Mucosa of descending colon (tissue), 3 donors: ENCODE measurements at regions not wholly inside any gene's neighbourhood (a gene's known extent, or its start where the extent isn't known, plus 50 kb on each side); places are given as distances from the start of the nearest gene placed in this dataset.

ENCODE experiments used
- ATAC-seq: fragments of 200-7000 bp; cut with Tn5 transposase; one replicate; pipeline ENCODE4 v1.9.1; 2020; ENCODE audit warnings: mild to moderate bottlenecking, moderate library complexity
- DNase-seq, 3 donors: peaks; one replicate each; pipeline ENCODE4 v3.0.0-alpha.2; 2020
- H3K36me3 ChIP-seq: fragments of 200-600 bp; one replicate; pipeline ENCODE4 v1.8.0; 2021; ENCODE audit warnings: low read depth, mild to moderate bottlenecking
- H3K4me1 ChIP-seq: fragments of 200-600 bp; one replicate; pipeline ENCODE4 v1.8.0; 2021; ENCODE audit warnings: low read depth, mild to moderate bottlenecking
- H3K4me3 ChIP-seq: fragments of 200-600 bp; one replicate; pipeline ENCODE4 v1.8.0; 2021; ENCODE audit warnings: mild to moderate bottlenecking
- H3K9me3 ChIP-seq: fragments of 200-600 bp; one replicate; pipeline ENCODE4 v1.8.0; 2021; ENCODE audit warnings: mild to moderate bottlenecking
- intact Hi-C, 2 donors: fragments of 100-400 bp; cut with DNase I in 1 of 2; cut with micrococcal nuclease in 1 of 2; formaldehyde crosslinking; loops; one replicate each; pipeline versions ENCODE4 v1.11.0 to v1.11.1; 2022; cut with DNase I, micrococcal nuclease
- TF ChIP-seq, protein P1 (sequence below): fragments of 200-600 bp; IDR thresholded peaks from one replicate; pipeline ENCODE4 v1.8.0; 2022; ENCODE audit warnings: antibody characterized with exemption, mild to moderate bottlenecking
- donor health status: DM: no; HTN: no; CAD: no; lungs with moderate emphysema.
- donor health status: DM: no; HTN: no; CAD: no.
- donor health status: DM: no; HTN: yes; CAD: no.

GRCh38 chr14:54146601-54147000 is 190.0 kb upstream of the BMP4 start:
- no peak for DNase-seq
- H3K36me3 ChIP-seq: no peaks in the 10 kb centered on the region
- peaks cover 5% of the 10 kb centered on the region for H3K9me3 ChIP-seq
- TF ChIP-seq, protein P1, sequence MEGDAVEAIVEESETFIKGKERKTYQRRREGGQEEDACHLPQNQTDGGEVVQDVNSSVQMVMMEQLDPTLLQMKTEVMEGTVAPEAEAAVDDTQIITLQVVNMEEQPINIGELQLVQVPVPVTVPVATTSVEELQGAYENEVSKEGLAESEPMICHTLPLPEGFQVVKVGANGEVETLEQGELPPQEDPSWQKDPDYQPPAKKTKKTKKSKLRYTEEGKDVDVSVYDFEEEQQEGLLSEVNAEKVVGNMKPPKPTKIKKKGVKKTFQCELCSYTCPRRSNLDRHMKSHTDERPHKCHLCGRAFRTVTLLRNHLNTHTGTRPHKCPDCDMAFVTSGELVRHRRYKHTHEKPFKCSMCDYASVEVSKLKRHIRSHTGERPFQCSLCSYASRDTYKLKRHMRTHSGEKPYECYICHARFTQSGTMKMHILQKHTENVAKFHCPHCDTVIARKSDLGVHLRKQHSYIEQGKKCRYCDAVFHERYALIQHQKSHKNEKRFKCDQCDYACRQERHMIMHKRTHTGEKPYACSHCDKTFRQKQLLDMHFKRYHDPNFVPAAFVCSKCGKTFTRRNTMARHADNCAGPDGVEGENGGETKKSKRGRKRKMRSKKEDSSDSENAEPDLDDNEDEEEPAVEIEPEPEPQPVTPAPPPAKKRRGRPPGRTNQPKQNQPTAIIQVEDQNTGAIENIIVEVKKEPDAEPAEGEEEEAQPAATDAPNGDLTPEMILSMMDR: no peak
- intact Hi-C loops: no loop called here
- no peaks in the 10 kb centered on the region for H3K4me1 ChIP-seq
- no peak for ATAC-seq
- no peak overlapping the region for H3K4me3 ChIP-seq

- no peak for ATAC-seq
- Histone ChIP-seq H3K36me3 (no peaks in the 10 kb centered on the region), H3K4me3 (no peak overlapping the region), H3K4me1 (no peaks in the 10 kb centered on the region), H3K9me3 (peaks cover 5% of the 10 kb centered on the region)
- TF ChIP-seq, protein P1: no peak
- no peak for DNase-seq
- intact Hi-C loops: no loop called here
Measured at GRCh38 chr14:54147282-54147681, 190.7 kb upstream of the BMP4 start.

DNA sequence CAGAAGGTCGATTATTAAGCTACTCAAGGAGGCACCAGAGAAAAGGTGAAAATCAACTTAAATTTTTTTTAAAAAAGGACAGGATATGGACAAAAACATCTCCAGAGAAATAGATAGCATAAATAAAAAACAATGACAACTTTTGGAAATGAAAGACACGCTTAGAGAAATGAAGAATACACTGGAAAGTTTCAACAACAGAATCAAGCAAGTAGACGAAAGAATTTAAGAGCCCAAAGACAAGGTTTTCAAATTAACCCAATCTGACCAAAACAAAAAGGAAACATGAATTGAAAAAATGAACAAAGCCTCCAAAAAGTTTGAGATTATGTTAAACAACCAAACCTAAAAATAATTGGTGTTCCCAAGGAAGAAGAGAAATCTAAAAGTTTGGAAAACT is 191.1 kb upstream of the BMP4 start:
- TF ChIP-seq, protein P1: no peak
- ATAC-seq: no peak

GRCh38 chr14:54148251-54148650 is 191.6 kb upstream of the BMP4 start:
- TF ChIP-seq, protein P1: no peak
- no peak for ATAC-seq
- Histone ChIP-seq H3K4me1 (no peaks in the 10 kb centered on the region), H3K36me3 (no peaks in the 10 kb centered on the region), H3K4me3 (no peak overlapping the region), H3K9me3 (peaks cover 5% of the 10 kb centered on the region)
- no peak for DNase-seq
- intact Hi-C loops: no loop called here

More for the DNA sequence above, 191.1 kb upstream of the BMP4 start:
- Histone ChIP-seq H3K4me1 (no peaks in the 10 kb centered on the region), H3K9me3 (peaks cover 5% of the 10 kb centered on the region), H3K36me3 (no peaks in the 10 kb centered on the region), H3K4me3 (no peak overlapping the region)
- no peak for DNase-seq
- intact Hi-C loops: no loop called here

- Histone ChIP-seq H3K4me1 (no peaks in the 10 kb centered on the region), H3K9me3 (peaks cover 5% of the 10 kb centered on the region), H3K4me3 (no peak overlapping the region), H3K36me3 (no peaks in the 10 kb centered on the region)
- ATAC-seq (no peak), DNase-seq (no peak)
- intact Hi-C loops: no loop called here
- TF ChIP-seq, protein P1: no peak
Measured at GRCh38 chr14:54152351-54152750, 195.7 kb upstream of the BMP4 start.
